Fibroblast of lung (primary cell): ENCODE measurements at regions not wholly inside any gene's neighbourhood (a gene's known extent, or its start where the extent isn't known, plus 50 kb on each side); places are given as distances from the start of the nearest gene placed in this dataset.

Experiments
- CTCF ChIP-seq, 2 donors: IDR thresholded peaks in 1 of 2; conservative IDR thresholded peaks in 1 of 2; 1 replicate in 1 of 2; 2 replicates in 1 of 2; pipeline ENCODE4 v1.5.1; 2011 to 2012; ENCODE audit warnings: low read length in 2 of 2, control low read depth in 1 of 2, inconsistent platforms in 1 of 2, low read depth in 1 of 2, mild to moderate bottlenecking in 1 of 2
- EZH2 ChIP-seq: IDR thresholded peaks from 2 replicates; pipeline ENCODE4 v1.5.1; 2012; ENCODE audit warnings: low read length, control low read depth, mild to moderate bottlenecking; ENCODE audit errors: missing control alignments

- TF ChIP-seq CTCF (conservative IDR thresholded peaks at IDR 0.05 in 1 of 2, IDR thresholded peaks at IDR 0.05 in 1 of 2; ENCODE audit: low read depth in 1 of 2, low read length in 2 of 2) (no peak), EZH2 (no peak)
Observed at GRCh38 chr6:9361749-9362148, 926.4 kb upstream of the SLC35B3 start.
